ENCODE measurements at regions not wholly inside any gene's neighbourhood (a gene's known extent, or its start where the extent isn't known, plus 50 kb on each side); places are given as distances from the start of the nearest gene placed in this dataset.
"Not testable (repeated sequence)": the region's sequence is repeated elsewhere in the genome, so short reads cannot be mapped to it uniquely, and the experiment has no call there.

- intact Hi-C loops (cut with DNase I), result no loop called here
- no peak for DNase-seq (ENCODE audit: low spot score)
These were observed 57.0 kb downstream of the RASL11A start for GRCh38 chr13:27327633-27328032.

GRCh38 chr13:27329210-27329609, 58.6 kb downstream of the RASL11A start:
- DNase-seq (ENCODE audit: low spot score), result no peak
- intact Hi-C loops (cut with DNase I), result no loop called here

GRCh38 chr13:27334774-27335435, 64.3 kb downstream of the RASL11A start:
- DNase-seq (ENCODE audit: low spot score), result no peak
- intact Hi-C loops (cut with DNase I), result loop anchor here in 1 of 2 donors (10.0 kb wide), 1 partner anchor 50 kb away; no protein-coding TSS in a partner anchor

GRCh38 chr13:27336014-27336673, 65.5 kb downstream of the RASL11A start:
- intact Hi-C loops (cut with DNase I), result loop anchor here in 1 of 2 donors (10.0 kb wide), 1 partner anchor 51 kb away; no protein-coding TSS in a partner anchor
- DNase-seq (ENCODE audit: low spot score), result no peak

GRCh38 chr13:27338207-27338606, 67.6 kb downstream of the RASL11A start:
- no peak for DNase-seq (ENCODE audit: low spot score)
- intact Hi-C loops (cut with DNase I), result loop anchor here in 1 of 2 donors (10.0 kb wide), 1 partner anchor 53 kb away; no protein-coding TSS in a partner anchor

GRCh38 chr13:27338816-27339215, 68.2 kb downstream of the RASL11A start:
- no peak for DNase-seq (ENCODE audit: low spot score)
- intact Hi-C loops (cut with DNase I), result loop anchor here in 1 of 2 donors (10.0 kb wide), 1 partner anchor 54 kb away; no protein-coding TSS in a partner anchor

GRCh38 chr13:27339299-27339698, 68.7 kb downstream of the RASL11A start:
- intact Hi-C loops (cut with DNase I), result loop anchor here in 1 of 2 donors (10.0 kb wide), 1 partner anchor 54 kb away; no protein-coding TSS in a partner anchor
- DNase-seq (ENCODE audit: low spot score), result no peak

GRCh38 chr13:27341616-27342015, 71.0 kb downstream of the RASL11A start:
- intact Hi-C loops (cut with DNase I), result no loop called here
- no peak for DNase-seq (ENCODE audit: low spot score)

- intact Hi-C loops (cut with DNase I), result no loop called here
- no peak for DNase-seq (ENCODE audit: low spot score)
These were observed 76.7 kb downstream of the RASL11A start for GRCh38 chr13:27347211-27347772.

- no peak for DNase-seq (ENCODE audit: low spot score)
- intact Hi-C loops (cut with DNase I), result no loop called here
These were observed 76.0 kb upstream of the GTF3A start for GRCh38 chr13:27348461-27348860.

- no peak for DNase-seq (ENCODE audit: low spot score)
- intact Hi-C loops (cut with DNase I), result no loop called here
These were observed 75.0 kb upstream of the GTF3A start for GRCh38 chr13:27349458-27349857.

- not testable (repeated sequence) for DNase-seq (ENCODE audit: low spot score)
- intact Hi-C loops (cut with DNase I), result loop anchor here (10.0 kb wide), 2 partner anchors 76 to 366 kb away; partner anchors contain the start of gene RASL11A (in 1 of the 2)
These were observed 73.6 kb upstream of the GTF3A start for GRCh38 chr13:27350825-27351224.

- no peak for DNase-seq (ENCODE audit: low spot score)
- intact Hi-C loops (cut with DNase I), result loop anchor here (10.0 kb wide), 2 partner anchors 78 to 368 kb away; partner anchors contain the start of gene RASL11A (in 1 of the 2)
These were observed 71.7 kb upstream of the GTF3A start for GRCh38 chr13:27352698-27353097.

GRCh38 chr13:27353166-27353583, 71.2 kb upstream of the GTF3A start:
- DNase-seq (ENCODE audit: low spot score), result no peak
- intact Hi-C loops (cut with DNase I), result loop anchor here (10.0 kb wide), 2 partner anchors 78 to 368 kb away; partner anchors contain the start of gene RASL11A (in 1 of the 2)

- intact Hi-C loops (cut with DNase I), result loop anchor here (10.0 kb wide), 2 partner anchors 79 to 369 kb away; partner anchors contain the start of gene RASL11A (in 1 of the 2)
- no peak for DNase-seq (ENCODE audit: low spot score)
These were observed 70.7 kb upstream of the GTF3A start for GRCh38 chr13:27353708-27354107.

GRCh38 chr13:27354379-27354778, 70.0 kb upstream of the GTF3A start:
- intact Hi-C loops (cut with DNase I), result loop anchor here (10.0 kb wide), 2 partner anchors 80 to 370 kb away; partner anchors contain the start of gene RASL11A (in 1 of the 2)
- DNase-seq (ENCODE audit: low spot score), result no peak

- intact Hi-C loops (cut with DNase I), result loop anchor here (5.0 to 10.0 kb wide), 4 partner anchors 81 to 409 kb away; partner anchors contain the start of gene RASL11A (in 1 of the 2)
- DNase-seq (ENCODE audit: low spot score), result no peak
These were observed 68.5 kb upstream of the GTF3A start for GRCh38 chr13:27355894-27356293.

GRCh38 chr13:27358420-27358819, 66.0 kb upstream of the GTF3A start:
- no peak for DNase-seq (ENCODE audit: low spot score)
- intact Hi-C loops (cut with DNase I), result loop anchor here (5.0 to 10.0 kb wide), 4 partner anchors 84 to 411 kb away; partner anchors contain the start of gene RASL11A (in 1 of the 2)

GRCh38 chr13:27359199-27359821, 65.1 kb upstream of the GTF3A start:
- intact Hi-C loops (cut with DNase I), result loop anchor here (5.0 to 10.0 kb wide), 4 partner anchors 85 to 412 kb away; partner anchors contain the start of gene RASL11A (in 1 of the 2)
- DNase-seq (ENCODE audit: low spot score), result peak; percentile 89

Data from posterior vena cava (tissue), 2 donors.